NB4 (cell line): ENCODE measurements at regions not wholly inside any gene's neighbourhood (a gene's known extent, or its start where the extent isn't known, plus 50 kb on each side); places are given as distances from the start of the nearest gene placed in this dataset.

Experiments used
- DNase-seq: peaks from one replicate; pipeline ENCODE4 v3.0.0; 2010; ENCODE audit warnings: low read depth
- H3K4me3 ChIP-seq: one replicate; pipeline ENCODE4 v1.5.1; 2011; ENCODE audit warnings: mild to moderate bottlenecking, low read depth, low read length, moderate library complexity
- MYC ChIP-seq: IDR thresholded peaks from 2 replicates; pipeline ENCODE4 v1.6.1; 2011; ENCODE audit warnings: low read depth, low read length
- POLR2A ChIP-seq: IDR thresholded peaks from 2 replicates; pipeline ENCODE4 v1.6.1; 2011; ENCODE audit warnings: mild to moderate bottlenecking; ENCODE audit not compliant: insufficient read length; ENCODE audit errors: extremely low read depth
- TF ChIP-seq, protein P1 (sequence below): IDR thresholded peaks from 2 replicates; pipeline ENCODE4 v1.6.1; 2011; ENCODE audit warnings: low read depth, low read length
- TF ChIP-seq, protein P2 (sequence below): IDR thresholded peaks from one replicate; pipeline ENCODE4 v1.5.1; 2012; ENCODE audit warnings: low read depth, low read length

DNA sequence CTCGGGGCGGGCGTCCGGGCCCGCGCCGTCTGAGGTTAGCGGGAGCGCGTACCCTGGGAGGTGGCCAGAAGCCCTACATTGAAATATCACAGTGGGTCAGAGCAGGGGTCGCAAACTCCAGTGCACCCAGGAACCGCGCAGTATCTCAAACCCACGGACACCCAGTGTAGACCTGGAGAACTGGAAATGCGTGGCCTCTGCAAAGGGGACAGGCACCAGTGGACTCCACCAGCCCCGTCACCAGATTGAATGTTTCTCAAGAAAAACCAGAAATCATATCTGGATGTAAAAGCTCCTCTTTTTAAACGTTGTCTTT, 117.6 kb upstream of the SMIM23 start:
- TF ChIP-seq MYC: no peak
- TF ChIP-seq POLR2A: no peak
- TF ChIP-seq, protein P1, sequence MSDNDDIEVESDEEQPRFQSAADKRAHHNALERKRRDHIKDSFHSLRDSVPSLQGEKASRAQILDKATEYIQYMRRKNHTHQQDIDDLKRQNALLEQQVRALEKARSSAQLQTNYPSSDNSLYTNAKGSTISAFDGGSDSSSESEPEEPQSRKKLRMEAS: no peak
- TF ChIP-seq, protein P2, sequence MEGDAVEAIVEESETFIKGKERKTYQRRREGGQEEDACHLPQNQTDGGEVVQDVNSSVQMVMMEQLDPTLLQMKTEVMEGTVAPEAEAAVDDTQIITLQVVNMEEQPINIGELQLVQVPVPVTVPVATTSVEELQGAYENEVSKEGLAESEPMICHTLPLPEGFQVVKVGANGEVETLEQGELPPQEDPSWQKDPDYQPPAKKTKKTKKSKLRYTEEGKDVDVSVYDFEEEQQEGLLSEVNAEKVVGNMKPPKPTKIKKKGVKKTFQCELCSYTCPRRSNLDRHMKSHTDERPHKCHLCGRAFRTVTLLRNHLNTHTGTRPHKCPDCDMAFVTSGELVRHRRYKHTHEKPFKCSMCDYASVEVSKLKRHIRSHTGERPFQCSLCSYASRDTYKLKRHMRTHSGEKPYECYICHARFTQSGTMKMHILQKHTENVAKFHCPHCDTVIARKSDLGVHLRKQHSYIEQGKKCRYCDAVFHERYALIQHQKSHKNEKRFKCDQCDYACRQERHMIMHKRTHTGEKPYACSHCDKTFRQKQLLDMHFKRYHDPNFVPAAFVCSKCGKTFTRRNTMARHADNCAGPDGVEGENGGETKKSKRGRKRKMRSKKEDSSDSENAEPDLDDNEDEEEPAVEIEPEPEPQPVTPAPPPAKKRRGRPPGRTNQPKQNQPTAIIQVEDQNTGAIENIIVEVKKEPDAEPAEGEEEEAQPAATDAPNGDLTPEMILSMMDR: no peak
- H3K4me3 ChIP-seq: no peak overlapping the region
- no peak for DNase-seq

DNA sequence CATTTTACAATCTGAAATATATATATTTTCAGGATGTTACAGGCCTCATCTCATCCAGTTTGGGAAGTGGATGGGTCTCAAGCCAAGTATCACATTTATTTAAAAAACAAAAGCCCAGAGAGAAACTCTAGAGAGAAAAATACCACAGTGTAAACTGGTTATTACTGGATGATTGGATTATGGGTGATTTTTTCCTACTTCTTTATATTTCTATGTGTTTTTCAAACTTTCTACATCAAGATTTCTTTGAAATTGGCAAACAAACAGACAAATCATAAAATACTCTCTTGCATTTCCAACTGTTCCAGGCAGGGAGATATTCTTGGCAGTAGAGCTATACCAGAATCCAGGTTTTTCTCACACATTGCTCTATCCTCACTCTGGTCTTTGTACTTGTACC, 116.0 kb upstream of the SMIM23 start:
- no peak for DNase-seq
- TF ChIP-seq, protein P2: no peak
- TF ChIP-seq POLR2A (no peak), MYC (no peak)
- TF ChIP-seq, protein P1: no peak
- H3K4me3 ChIP-seq: no peak overlapping the region

DNA sequence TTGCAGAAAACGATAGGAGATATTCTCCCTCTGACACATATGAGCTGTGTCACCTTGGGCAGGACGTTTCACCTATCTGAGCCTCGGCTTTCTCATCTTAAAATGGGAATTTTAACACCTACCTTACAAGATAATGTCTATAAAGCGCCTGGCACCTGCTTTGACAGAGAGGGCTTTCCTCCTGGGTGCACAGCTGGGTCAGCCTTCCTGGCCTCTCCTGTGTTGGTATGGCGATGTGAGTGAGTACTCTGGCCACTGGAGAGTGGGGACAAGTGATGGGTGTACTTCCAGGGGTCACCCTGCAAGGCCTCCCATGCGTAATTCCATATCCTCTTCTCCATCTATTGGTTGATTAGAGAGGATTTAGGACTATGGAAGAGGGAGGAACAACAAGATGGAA, 113.1 kb upstream of the SMIM23 start:
- TF ChIP-seq, protein P1: no peak
- TF ChIP-seq POLR2A (no peak), MYC (no peak)
- TF ChIP-seq, protein P2: no peak
- no peak overlapping the region for H3K4me3 ChIP-seq
- no peak for DNase-seq

DNA sequence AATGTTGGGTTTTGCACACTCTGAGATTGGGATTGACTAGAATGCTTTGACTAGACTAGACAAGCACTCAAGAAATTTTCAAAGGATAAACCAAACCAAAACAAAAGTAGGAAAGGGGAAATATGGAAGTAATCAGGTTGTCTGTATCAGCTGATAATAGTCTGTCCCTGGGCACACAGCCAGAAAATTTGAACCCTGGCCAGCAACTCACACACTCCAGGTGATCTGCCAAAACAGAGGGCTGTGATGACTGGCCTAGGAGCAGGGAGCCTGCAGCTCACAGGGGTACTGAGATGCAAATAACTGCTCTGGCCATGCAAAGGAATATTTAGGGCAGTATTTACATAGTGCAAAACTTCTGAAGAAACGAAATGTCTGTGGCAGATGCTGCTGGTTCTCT, 112.3 kb upstream of the SMIM23 start:
- TF ChIP-seq, protein P1: no peak
- TF ChIP-seq, protein P2: no peak
- TF ChIP-seq POLR2A (no peak), MYC (no peak)
- no peak overlapping the region for H3K4me3 ChIP-seq
- DNase-seq: no peak

DNA sequence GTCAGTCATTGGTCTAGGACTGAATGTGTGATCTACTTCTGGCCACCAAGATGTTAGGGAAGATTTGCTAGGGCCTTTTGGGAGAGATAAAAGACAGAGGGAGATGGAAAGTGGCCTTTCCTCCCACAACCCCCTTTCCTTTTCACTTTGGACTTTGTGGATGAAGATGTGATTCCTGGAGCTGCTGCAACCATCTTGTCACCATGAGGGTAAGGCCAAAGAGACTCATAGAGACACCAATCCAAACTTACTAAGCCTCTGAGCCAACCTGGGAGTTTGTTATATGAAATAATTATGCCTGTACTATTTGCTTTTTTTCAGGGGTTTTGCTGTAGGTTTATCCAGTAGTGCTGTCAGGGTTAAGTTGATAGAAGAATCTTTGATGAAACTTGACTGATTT, 111.8 kb upstream of the SMIM23 start:
- no peak for DNase-seq
- H3K4me3 ChIP-seq: no peak overlapping the region
- TF ChIP-seq, protein P2: no peak
- no peak for TF ChIP-seq POLR2A
- TF ChIP-seq MYC: no peak
- TF ChIP-seq, protein P1: no peak

DNA sequence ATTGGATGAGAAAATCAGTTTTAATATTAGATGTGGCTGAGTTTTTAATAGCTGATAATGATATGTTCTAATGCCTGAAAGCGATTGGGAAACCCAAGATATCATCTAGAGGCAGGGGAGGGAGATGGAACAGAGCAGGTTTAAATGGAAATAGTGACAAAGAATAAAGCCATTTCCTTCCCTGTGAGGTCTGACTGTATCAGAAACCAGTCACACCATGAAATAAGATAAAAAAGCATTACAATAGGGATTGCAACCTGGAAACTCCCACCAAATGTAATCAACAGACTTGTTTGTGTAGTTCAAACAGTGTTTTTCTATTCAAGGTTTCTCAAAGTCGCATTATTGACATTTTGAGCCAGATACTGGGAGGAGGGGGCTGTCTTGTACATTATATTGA, 110.1 kb upstream of the SMIM23 start:
- H3K4me3 ChIP-seq: no peak overlapping the region
- DNase-seq: no peak
- TF ChIP-seq MYC (no peak), POLR2A (no peak)
- TF ChIP-seq, protein P1: no peak
- TF ChIP-seq, protein P2: no peak
